ENCODE measurements at regions not wholly inside any gene's neighbourhood (a gene's known extent, or its start where the extent isn't known, plus 50 kb on each side); places are given as distances from the start of the nearest gene placed in this dataset.

DNA sequence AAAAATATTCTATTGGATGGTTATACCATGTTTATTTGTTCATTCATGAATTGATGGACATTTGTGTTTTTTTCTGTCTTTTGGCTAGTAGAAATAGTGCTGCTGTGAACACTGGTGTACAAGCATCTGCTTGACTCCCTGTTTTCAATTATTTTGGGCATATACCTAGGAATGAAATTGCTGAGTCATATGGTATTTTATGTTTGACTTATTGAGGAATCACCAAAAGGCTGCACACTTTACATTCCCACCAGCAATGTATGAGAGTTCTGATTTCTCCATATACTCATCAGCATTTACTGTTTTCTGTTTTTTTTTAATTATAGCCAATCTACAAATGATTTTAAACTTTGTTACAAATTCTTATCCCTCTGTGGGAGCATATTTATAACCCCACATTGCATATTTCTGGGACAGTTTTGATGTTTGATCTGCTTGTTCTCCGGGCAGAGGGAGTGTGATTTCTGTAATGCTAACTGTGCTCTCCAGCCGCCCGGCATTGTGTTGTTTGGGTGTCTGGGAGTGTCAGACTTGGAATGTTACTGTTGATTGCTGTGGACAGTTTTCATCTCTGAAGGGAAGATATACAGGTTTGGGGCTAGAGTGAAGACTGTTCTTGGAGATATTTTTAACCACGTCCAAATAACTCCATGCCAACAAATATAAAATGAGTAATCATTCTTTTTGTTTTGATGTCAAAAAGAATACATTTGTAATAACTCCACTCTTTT lies 60.5 kb upstream of the PGRMC2 start:
- FAIRE-seq, result no peak

DNA sequence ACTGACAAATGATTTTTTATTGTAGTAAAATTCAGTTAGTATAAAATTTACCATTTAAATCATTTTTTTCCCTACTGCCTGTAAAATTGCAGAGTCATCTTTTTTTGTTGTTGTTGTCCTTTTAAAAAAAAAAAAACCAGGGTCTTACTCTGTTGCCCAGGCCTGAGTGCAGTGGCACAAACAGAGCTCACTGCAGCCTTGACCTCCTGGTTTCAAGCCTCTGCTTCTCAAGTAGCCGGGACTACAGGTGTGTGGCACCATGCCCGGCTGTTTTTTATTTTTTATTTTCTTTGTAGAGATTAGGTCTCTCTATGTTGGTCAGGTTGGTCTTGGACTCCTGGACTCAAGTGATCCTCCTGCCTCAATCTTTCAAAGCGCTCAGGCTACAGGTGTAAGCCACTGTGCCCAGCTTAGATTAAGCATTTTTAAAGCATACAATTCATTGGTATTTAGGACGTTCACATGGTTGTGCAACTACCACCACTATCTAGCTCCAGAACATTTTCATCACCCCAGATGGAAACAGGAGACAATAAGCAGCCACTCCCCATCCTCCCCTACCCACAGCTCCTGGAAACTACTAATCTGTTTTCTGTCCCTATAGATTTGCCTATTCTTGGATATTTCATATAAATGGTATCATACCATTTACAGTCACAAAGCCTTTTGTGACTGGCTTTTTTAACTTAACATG lies 59.7 kb upstream of the PGRMC2 start:
- no peak for FAIRE-seq

DNA sequence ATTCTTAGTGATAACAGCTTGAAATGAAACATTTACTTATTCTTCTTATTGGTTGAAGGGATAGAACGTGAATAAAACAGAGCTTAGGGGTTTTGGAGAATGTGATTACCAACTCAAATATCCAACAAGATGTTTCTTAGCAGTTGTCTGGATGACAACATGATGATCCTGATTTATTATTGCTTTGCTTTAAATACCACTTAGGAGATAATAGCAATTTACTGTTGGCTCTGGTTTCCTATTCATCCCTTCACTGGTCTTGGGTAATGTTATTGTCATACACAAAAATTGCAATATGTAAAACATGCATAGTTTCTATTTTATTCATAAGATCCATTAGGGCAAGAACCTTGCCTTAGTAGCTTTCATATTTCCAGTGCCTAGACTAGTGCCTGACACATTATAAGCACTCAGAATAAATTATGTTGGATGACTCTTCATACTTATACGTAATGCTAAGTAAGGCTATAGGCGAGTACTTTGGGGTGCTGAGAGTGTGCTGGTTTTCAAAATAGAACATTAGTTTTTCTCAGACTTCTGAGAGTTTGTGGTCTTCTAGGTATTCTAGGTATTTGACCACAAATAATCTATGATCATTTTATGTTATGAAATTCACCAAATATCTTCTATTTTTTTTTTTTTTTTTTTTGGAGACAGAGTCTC lies 58.6 kb upstream of the PGRMC2 start:
- FAIRE-seq, result no peak

DNA sequence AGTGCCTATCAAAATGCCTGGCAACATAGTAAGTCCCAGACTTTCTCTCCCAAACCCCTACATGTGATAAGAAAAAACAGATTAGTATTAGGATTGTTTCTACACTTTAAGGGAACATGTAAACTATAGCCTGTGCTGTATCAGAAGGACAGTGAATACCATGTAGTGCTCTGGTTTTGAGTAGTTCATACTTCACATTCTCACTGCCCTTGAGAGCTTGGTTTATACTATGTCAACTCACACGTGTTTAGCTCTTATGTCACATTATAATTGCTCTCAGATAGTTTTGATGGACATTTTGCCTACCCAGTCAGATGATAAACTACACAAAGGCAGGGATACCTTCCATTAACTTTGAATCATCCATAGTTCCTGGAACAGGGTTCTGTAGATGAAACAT lies 58.0 kb upstream of the PGRMC2 start:
- no peak for FAIRE-seq

DNA sequence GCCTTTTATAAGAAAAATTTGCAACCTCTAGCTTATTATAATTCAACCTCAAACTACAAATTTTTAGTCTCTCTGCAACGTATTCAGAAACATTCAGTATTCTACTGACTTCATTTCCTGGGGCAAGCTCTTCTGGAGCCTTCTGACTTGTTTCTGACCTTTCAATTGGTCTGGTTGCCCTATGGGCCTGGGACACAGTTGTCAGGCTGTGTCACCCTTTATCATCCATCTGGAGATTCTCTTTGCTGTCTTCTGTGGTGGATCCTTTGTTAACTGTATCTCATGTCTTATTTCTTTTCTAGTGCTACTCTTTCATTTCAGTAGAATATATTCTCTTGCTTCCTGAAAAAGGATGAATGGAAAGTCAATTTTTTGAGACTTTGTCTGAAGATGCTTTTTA lies 55.1 kb upstream of the PGRMC2 start:
- no peak for FAIRE-seq

GRCh38 chr4:128341634-128342033 lies 54.0 kb upstream of the PGRMC2 start:
- FAIRE-seq, result no peak

DNA sequence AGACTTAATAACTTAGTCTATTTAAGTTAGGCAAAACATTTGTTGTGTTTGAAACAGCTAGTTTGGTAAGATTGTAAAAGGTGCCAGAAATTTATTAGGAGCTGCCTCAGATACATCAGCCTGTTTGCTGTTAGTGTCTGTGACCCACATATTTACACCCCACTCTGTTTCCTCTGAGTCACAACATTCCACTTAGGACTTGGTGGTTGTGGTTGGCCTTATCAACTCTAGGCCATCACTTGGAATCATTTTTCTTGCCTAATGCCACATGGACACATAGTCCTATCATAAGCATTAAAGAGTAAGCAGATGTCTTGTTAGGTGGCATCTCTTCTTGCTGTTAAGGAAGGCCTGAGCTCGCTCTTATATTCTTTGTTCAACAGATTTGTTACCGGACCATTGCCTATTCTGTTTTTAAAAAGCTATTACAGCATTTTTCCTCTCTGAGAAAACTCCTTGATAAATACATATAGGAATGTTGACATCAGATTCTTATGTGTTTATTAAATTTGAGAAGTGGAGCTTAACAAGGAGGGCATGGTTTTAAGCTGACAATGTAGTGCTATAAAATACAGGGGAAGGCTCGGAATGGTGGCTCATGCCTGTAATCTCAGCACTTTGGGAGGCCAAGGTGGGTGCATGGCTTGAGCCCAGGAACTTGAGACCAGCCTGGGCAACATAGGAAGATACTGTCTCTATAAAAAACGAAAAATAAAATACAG lies 51.2 kb upstream of the PGRMC2 start:
- no peak for FAIRE-seq

DNA sequence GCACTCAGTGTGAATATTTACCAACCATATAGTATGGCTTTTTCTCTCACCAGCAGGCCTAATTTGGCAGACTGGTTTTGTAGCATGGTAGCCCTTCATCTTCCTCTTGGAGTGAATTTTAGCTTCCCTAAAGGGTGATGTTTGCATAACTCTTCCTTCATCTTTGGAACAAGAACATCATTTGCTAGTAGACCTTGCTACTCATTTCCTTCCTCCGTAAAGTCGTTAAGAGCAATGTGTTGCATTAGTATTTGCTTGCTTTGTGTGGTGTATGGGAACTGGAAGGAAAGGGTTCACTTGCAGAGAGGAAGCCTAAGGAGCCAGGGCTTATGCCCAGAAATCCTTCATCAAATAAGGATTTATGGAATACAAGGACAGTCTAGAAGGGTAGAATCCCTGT lies 50.2 kb upstream of the PGRMC2 start:
- FAIRE-seq, result no peak

All from G401.6 (cell line).